NCI-H446 treated with DMSO at 0.1 percent for 48 hours (cell line): ENCODE measurements at regions not wholly inside any gene's neighbourhood (a gene's known extent, or its start where the extent isn't known, plus 50 kb on each side); places are given as distances from the start of the nearest gene placed in this dataset.
"Not testable (repeated sequence)": the region's sequence is repeated elsewhere in the genome, so short reads cannot be mapped to it uniquely, and the experiment has no call there.

Experiments
- DNase-seq: peaks from one replicate; lab custom pipeline; 2025; lab: John Stamatoyannopoulos, UW

GRCh38 chr9:94191706-94192105 is 67.4 kb upstream of the ZNF169 start:
- not testable (repeated sequence) for DNase-seq

GRCh38 chr9:94198414-94198813 is 60.7 kb upstream of the ZNF169 start:
- DNase-seq, result no peak

- no peak for DNase-seq
Measured at GRCh38 chr9:94199776-94200175, 59.3 kb upstream of the ZNF169 start.

- DNase-seq, result no peak
Measured at GRCh38 chr9:94204174-94204573, 54.9 kb upstream of the ZNF169 start.

GRCh38 chr9:94207781-94208180 is 51.3 kb upstream of the ZNF169 start:
- DNase-seq, result no peak
